LNCaP clone FGC (cell line): ENCODE measurements at regions not wholly inside any gene's neighbourhood (a gene's known extent, or its start where the extent isn't known, plus 50 kb on each side); places are given as distances from the start of the nearest gene placed in this dataset.

Experiments
- DNase-seq: peaks from one replicate; pipeline ENCODE4 v3.0.0-alpha.2; 2011; ENCODE audit warnings: low read depth
- H3K4me3 ChIP-seq: 2 replicates; pipeline ENCODE4 v1.5.1; 2011; ENCODE audit warnings: mild to moderate bottlenecking, low read depth, low read length, control low read depth
- TF ChIP-seq, protein P1 (sequence below): IDR thresholded peaks from 2 replicates; pipeline ENCODE4 v1.5.1; 2012; ENCODE audit warnings: mild to moderate bottlenecking; ENCODE audit not compliant: control insufficient read depth, insufficient read depth; ENCODE audit errors: extremely low read depth

- H3K4me3 ChIP-seq: no peak overlapping the region
- TF ChIP-seq, protein P1, sequence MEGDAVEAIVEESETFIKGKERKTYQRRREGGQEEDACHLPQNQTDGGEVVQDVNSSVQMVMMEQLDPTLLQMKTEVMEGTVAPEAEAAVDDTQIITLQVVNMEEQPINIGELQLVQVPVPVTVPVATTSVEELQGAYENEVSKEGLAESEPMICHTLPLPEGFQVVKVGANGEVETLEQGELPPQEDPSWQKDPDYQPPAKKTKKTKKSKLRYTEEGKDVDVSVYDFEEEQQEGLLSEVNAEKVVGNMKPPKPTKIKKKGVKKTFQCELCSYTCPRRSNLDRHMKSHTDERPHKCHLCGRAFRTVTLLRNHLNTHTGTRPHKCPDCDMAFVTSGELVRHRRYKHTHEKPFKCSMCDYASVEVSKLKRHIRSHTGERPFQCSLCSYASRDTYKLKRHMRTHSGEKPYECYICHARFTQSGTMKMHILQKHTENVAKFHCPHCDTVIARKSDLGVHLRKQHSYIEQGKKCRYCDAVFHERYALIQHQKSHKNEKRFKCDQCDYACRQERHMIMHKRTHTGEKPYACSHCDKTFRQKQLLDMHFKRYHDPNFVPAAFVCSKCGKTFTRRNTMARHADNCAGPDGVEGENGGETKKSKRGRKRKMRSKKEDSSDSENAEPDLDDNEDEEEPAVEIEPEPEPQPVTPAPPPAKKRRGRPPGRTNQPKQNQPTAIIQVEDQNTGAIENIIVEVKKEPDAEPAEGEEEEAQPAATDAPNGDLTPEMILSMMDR: no peak
- DNase-seq: no peak
Measured at GRCh38 chr10:1947464-1948003, 210.2 kb upstream of the ADARB2 start.

- TF ChIP-seq, protein P1: no peak
- no peak overlapping the region for H3K4me3 ChIP-seq
- DNase-seq: no peak
Measured at GRCh38 chr10:1944487-1944886, 207.2 kb upstream of the ADARB2 start.

GRCh38 chr10:1942478-1942877 is 205.2 kb upstream of the ADARB2 start:
- TF ChIP-seq, protein P1: no peak
- H3K4me3 ChIP-seq: no peak overlapping the region
- DNase-seq: no peak

DNA sequence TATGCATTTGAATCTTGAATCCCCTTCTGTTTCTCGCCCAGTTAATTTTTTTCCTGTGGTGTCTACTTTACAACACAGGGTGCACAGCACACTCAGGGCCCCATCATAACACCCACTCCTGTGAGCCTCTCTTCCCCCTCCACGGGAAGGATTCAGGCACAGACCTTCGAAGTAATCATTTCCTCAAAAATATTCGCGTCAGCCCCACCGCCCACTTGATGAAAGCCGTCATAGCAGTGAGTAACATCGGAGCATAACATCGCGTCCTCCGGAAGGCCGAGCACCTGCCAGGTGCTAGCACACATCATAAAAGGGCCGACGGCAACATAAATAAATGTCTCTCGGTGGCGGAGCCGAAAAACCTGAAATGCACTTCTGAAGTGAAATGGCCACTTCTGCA is 201.7 kb upstream of the ADARB2 start:
- TF ChIP-seq, protein P1: no peak
- DNase-seq: no peak
- H3K4me3 ChIP-seq: no peak overlapping the region

GRCh38 chr10:1938317-1938716 is 201.0 kb upstream of the ADARB2 start:
- TF ChIP-seq, protein P1: no peak
- no peak overlapping the region for H3K4me3 ChIP-seq
- DNase-seq: no peak

DNA sequence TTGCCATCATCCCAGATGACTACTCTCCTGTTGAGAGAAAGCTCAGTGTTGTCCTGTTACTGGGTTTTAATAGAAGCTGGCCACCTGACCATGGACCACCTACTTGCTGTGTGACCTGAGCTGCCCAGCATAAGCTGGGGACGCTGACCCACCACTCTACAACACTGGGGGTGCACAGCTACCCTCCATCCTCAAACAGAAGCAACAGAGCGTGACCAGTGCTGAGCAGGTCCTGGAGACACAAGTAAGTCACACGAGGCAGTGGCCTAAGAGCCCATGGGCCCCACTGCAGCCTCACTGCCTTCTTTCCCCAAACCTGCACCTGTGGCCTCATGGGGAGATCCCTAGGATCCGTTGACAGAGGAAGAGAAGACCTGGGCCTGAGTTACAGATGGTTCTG is 198.6 kb upstream of the ADARB2 start:
- no peak overlapping the region for H3K4me3 ChIP-seq
- no peak for DNase-seq
- TF ChIP-seq, protein P1: no peak

DNA sequence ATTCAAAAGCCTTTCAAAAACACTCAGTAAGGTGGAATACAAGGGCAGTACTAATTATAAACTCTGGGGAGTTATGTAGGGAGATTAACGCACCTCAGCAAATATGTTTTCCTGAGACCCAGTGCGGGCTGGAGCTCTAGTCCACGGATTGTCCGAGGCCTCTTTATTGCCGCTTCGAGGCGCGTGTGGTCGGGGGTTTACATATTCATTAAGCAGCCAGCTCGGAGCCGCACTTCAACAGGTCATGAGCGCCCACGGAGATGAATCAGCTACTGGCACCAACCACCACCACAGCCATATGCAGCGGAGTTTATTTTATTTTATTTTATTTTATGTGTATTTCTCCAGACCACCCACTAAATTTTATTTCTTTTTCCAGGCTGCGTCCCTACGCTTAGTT is 195.9 kb upstream of the ADARB2 start:
- no peak overlapping the region for H3K4me3 ChIP-seq
- no peak for DNase-seq
- TF ChIP-seq, protein P1: no peak
